HFF-Myc (cell line): ENCODE measurements at regions not wholly inside any gene's neighbourhood (a gene's known extent, or its start where the extent isn't known, plus 50 kb on each side); places are given as distances from the start of the nearest gene placed in this dataset.
A peak's percentile ranks its signal among the peaks of the same experiment; 100 is the strongest.

ENCODE experiments used
- DNase-seq: peaks from one replicate; pipeline ENCODE4 v3.0.0-alpha.2; 2011; ENCODE audit warnings: low read depth; ENCODE audit errors: extremely low read depth
- H3K4me3 ChIP-seq: replicated peaks from 2 replicates; pipeline ENCODE4 v1.5.1; 2011; ENCODE audit warnings: low read depth, mild to moderate bottlenecking, control low read depth, low read length
- TF ChIP-seq, protein P1 (sequence below): IDR thresholded peaks from 2 replicates; pipeline ENCODE4 v1.5.1; 2012; ENCODE audit warnings: mild to moderate bottlenecking, low read depth, low read length, control low read depth; ENCODE audit errors: missing control alignments

DNA sequence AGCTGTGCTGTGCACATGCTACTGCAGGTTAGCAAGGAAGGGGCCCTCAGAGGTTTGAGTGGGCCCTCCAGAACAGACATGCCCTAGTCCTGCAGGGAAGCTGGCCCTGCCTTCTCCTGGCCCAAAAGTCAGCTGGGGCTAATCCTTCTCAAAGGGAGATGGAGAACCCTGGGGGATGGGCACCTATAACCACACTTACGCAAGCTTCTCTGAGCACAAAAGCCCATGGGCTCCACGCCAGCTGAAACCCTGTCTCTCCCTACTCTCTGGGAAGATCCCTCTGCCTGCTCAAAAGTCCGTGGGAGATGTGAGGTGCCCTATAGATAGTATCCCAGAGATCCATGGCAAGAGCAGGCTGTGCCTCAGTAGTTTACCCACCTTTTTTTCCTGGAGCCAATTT lies 58.9 kb upstream of the DKK2 start:
- H3K4me3 ChIP-seq: no peak overlapping the region
- DNase-seq: no peak
- TF ChIP-seq, protein P1, sequence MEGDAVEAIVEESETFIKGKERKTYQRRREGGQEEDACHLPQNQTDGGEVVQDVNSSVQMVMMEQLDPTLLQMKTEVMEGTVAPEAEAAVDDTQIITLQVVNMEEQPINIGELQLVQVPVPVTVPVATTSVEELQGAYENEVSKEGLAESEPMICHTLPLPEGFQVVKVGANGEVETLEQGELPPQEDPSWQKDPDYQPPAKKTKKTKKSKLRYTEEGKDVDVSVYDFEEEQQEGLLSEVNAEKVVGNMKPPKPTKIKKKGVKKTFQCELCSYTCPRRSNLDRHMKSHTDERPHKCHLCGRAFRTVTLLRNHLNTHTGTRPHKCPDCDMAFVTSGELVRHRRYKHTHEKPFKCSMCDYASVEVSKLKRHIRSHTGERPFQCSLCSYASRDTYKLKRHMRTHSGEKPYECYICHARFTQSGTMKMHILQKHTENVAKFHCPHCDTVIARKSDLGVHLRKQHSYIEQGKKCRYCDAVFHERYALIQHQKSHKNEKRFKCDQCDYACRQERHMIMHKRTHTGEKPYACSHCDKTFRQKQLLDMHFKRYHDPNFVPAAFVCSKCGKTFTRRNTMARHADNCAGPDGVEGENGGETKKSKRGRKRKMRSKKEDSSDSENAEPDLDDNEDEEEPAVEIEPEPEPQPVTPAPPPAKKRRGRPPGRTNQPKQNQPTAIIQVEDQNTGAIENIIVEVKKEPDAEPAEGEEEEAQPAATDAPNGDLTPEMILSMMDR: no peak

DNA sequence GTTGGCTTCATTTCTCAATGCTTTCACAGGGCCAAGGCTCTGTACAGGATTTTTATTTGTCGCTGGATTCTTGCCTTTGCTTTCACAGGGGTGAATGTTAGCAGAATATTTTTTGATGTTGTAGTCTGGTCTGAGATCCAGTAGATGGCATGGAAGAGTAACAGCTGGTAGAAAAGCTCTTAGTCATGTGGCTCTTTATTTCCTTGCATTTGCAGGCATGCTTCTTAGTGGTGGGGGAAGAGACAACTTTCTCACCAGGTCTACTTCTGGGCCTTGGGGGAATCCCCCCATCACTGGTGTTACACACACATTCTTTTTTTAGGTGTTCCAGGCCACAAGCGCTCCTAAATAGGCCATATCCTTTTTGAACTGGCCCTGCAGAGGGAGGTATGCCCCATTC lies 58.2 kb upstream of the DKK2 start:
- H3K4me3 ChIP-seq: no peak overlapping the region
- TF ChIP-seq, protein P1: peak; percentile 39
- DNase-seq: peak; percentile 20
